T-helper 1 cell (primary cell): ENCODE measurements at regions not wholly inside any gene's neighbourhood (a gene's known extent, or its start where the extent isn't known, plus 50 kb on each side); places are given as distances from the start of the nearest gene placed in this dataset.

Experiments
- DNase-seq, 5 donors: peaks; one replicate each; pipeline ENCODE4 v3.0.0-alpha.2; 2012 to 2020

GRCh38 chr15:58329781-58330671, 101.8 kb upstream of the LIPC start:
- no peak for DNase-seq

DNA sequence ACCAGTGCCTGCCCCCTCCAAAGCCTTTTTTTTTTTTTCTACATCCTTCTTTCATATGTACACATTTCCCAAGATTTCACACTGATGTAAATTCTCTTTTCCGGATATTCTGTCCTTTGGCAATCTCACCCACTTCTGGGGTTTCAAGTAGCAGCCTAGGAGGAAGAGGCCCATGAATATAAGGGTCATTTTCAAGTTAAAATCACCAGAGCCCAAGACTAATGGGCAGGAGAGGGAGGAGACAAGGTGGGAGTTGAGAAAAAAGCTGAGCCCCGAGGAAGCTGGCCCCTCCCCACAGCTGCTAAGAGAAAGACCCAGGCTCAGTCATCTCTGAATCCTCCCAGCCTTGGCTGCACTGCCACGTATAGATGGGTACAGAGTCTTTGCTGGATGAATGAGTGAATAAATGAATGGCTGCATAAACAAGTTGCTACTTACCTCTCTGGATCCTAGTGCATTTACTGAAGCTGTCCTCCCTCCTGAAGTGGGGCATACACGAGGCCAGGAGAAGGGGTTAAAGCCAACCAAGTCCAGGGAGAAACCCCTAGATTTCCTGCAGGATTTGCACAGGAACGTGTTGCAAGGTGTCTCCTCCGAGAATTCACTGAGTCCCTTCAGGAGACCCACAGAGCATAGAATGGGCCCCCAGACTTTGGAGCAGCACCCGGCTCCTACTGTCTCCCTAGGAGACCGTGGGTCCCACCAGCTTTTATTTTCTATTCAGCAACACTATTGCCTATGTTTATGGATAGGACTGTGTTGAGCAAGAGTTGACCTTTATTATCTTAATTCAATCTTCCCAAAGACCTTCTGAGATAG, 100.8 kb upstream of the LIPC start:
- DNase-seq, result no peak

DNA sequence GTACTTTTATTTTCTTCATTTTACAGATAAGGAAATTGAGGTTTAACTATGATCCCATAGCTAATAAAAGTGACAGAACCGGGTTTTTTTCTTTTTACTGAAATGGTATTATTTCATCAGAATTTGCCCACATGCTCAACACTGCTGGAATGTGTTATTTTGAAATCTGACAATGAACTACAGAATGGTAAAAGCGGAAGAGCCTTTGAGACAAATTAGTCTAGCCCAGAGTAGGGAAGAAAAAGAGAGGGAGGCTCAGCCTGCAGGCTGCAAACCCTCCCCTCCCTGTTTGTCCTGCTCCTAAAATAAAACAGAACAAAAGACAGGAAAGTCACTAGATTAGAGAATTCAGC, 100.3 kb upstream of the LIPC start:
- no peak for DNase-seq

- DNase-seq, result peak in 4 of 5 donors; percentile 25 to 89 (median 31)
Measured at GRCh38 chr15:58331913-58332675, 99.7 kb upstream of the LIPC start.

DNA sequence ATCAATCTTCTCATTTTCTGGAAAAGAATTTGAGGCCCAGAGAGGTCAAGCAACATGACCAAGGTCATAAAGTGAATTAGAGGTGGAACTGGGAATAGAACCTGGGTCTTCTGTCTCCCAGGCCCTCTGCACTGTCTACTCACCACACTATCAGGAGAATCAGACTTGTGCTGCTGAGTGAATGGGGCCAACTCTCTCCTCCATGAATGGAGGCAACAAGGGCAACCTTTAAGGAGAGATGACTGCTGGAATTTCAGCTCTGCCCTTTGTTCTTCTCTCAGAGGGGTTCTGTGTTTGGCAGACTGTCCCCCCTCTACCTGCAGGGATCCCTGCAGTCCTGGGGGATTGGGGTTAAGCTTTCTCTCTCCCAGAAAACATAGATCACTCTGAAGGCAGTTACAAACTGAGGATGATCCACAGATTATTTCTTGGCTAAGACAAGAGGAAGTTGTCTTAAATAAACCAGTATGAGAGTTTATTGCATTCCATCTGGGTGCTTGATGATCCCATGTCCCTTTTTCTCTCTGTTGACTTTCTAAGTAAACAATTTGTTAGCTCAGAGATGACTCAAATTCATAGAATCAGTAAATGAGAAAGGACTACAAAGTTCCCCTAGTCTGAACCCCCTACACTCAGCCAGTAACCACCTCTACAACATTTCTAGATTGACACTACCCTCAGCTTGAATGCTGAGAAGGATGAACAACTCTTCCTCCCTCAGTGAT, 99.0 kb upstream of the LIPC start:
- peak in 1 of 5 donors; percentile 55 for DNase-seq

DNA sequence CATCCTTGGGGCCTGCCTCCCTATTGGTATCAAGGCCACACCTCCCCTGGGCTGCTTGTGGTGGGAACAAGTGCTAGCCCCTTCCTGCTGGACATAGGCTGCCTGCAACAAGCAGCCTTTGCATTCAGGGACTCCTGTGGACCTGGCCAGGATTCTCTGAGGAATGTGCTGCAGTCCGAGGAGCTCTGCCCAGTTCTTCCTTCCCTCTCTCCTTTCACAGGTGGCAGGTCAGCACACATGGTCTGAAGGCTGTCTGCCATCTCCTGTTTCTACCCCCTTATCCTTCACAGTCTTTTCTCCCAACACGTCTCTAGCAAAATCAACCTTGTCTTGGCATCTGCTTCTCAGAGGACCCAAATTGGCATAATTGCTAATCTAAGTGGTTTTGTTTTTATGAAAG, 97.0 kb upstream of the LIPC start:
- no peak for DNase-seq

GRCh38 chr15:58336161-58336560, 95.6 kb upstream of the LIPC start:
- no peak for DNase-seq

DNA sequence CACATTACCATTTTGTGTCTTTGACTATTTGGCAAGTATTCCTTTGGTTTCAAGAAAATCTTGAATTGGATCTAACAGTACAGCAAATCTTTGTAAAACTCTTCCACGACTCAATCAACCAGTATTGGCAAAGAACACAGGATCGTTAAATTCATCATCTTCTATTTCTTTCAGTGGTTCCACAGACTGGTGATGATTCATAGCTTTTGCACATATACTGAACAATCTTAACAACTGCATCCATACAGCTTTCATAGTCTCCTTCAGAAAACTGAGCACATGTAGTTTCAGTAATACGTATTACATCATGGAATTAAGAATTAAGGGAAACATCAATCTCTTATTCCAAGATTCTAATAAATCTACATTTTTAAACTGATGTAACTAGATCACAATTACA, 91.6 kb upstream of the LIPC start:
- DNase-seq, result no peak

- DNase-seq, result no peak
Measured at GRCh38 chr15:58342508-58342907, 89.3 kb upstream of the LIPC start.

GRCh38 chr15:58344213-58345070, 87.3 kb upstream of the LIPC start:
- no peak for DNase-seq

DNA sequence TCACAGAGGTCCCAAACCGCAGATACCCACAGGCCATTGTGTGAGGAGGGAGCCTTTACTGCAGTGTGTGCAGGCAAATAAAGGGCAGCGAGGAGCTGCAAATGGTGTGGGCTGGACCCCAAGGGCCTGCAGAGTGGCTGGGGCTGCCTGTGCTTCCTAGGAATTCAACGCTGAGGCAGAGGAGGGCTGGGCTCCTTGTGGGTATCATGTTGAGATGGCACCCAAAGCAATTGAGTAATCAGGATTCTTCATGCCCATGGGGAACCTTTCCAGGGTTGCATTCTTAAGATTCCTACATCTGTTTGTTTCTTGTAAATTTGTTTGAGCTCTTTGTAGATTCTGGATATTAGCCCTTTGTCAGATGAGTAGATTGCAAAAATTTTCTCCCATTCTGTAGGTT, 85.4 kb upstream of the LIPC start:
- no peak for DNase-seq

GRCh38 chr15:58348095-58348812, 83.5 kb upstream of the LIPC start:
- DNase-seq, result peak in 1 of 5 donors; percentile 49

DNA sequence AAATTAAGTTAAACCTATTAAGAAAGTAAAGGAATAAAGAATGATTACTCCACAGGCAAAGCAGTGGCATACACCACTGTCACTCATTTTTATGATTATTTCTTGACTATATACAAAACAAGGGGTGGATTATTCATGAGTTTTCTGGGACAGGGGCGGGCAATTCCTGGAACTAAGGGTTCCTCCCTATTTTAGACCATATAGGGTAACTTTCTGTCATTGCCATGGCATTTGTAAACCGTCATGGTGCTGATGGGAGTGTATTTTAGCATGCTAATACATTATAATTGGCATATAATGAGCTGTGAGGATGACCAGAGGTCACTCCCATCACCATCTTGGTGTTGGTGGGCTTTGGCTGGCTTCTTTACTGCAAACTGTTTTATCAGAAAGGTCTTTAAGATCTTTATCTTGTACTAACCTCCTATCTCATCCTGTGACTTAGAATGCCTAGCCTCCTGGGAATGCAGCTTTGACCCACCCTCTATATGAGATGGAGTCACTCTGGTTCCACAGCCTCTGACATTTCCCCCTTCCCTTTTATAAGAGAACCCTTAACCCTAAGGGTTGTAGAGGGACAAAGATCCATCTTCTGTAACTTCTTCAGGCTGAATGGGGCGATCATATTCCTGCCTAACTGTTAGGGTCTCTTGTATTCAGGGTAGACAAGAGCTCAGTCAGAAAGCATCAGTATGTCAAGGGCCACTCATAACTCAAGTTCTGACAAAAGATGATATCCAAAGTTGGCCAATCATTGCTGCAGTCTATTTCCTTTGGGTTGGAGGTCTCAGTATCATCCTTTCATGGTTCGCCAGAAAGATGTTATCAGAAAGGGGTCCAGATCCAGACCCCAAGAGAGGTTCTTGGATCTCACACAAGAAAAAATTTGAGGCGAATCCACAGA, 79.5 kb upstream of the LIPC start:
- no peak for DNase-seq

GRCh38 chr15:58355382-58355971, 76.3 kb upstream of the LIPC start:
- no peak for DNase-seq

GRCh38 chr15:58355973-58356372, 75.8 kb upstream of the LIPC start:
- DNase-seq, result no peak

- DNase-seq, result peak in 3 of 5 donors; percentile 10 to 26 (median 15)
Measured at GRCh38 chr15:58357529-58358476, 74.0 kb upstream of the LIPC start.

GRCh38 chr15:58360421-58361090, 71.2 kb upstream of the LIPC start:
- DNase-seq, result no peak
